ENCODE measurements at regions not wholly inside any gene's neighbourhood (a gene's known extent, or its start where the extent isn't known, plus 50 kb on each side); places are given as distances from the start of the nearest gene placed in this dataset.
"Not testable (repeated sequence)": the region's sequence is repeated elsewhere in the genome, so short reads cannot be mapped to it uniquely, and the experiment has no call there.

GRCh38 chr14:45785240-45785639 is 532.2 kb upstream of the MIS18BP1 start:
- TF ChIP-seq EZH2 (IDR thresholded peaks at IDR 0.05; ENCODE audit: borderline replicate concordance, low read depth, low read length, severe bottlenecking) (no peak), CTCF (IDR thresholded peaks at IDR 0.05; ENCODE audit: borderline replicate concordance, extremely low read depth, low read length, poor library complexity, severe bottlenecking) (no peak)
- Histone ChIP-seq H4K20me1 (ENCODE audit: insufficient read depth, low read length) (no peaks in the 10 kb centered on the region), H3K27ac (ENCODE audit: low read length) (no peak overlapping the region), H3K9me3 (ENCODE audit: insufficient read depth, low read length, severe bottlenecking) (peaks cover 11% of the 10 kb centered on the region), H3K79me2 (ENCODE audit: insufficient read depth, low read length) (no peaks in the 10 kb centered on the region), H2AFZ (ENCODE audit: low read depth, low read length) (no peak overlapping the region), H3K9ac (ENCODE audit: low read depth, low read length) (no peak overlapping the region), H3K27me3 (ENCODE audit: insufficient read depth, low read length, poor library complexity) (no peaks in the 10 kb centered on the region), H3K36me3 (ENCODE audit: insufficient read depth, low read length) (no peaks in the 10 kb centered on the region), H3K4me2 (ENCODE audit: insufficient read depth, low read length) (no peak overlapping the region), H3K4me3 (ENCODE audit: low read depth in 1 of 2, low read length in 2 of 2) (no peak overlapping the region), H3K4me1 (ENCODE audit: insufficient read depth, low read length) (no peaks in the 10 kb centered on the region)
- ATAC-seq (ENCODE audit: insufficient read depth, low read depth): no peak
- no peak for DNase-seq

DNA sequence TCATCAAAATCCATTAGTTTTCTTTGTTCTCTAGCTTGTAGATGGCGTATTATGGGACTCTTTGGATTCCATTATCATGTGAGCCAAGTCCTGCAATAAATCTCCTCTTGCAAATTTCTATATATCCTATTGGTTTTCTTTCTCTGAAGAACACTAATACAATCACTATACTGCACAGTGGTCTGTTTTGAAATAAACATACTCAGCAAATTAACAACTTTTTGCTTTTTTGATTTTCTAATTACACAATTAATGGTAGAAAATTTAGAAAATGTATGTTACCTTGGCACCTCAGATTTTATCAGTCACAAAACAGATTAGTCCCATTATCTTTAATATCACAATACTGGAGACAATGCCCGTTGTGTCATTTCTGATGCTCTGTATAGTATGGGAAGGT is 513.2 kb upstream of the MIS18BP1 start:
- H3K4me2 ChIP-seq (ENCODE audit: insufficient read depth, low read length): no peak overlapping the region
- no peaks in the 10 kb centered on the region for H3K4me1 ChIP-seq (ENCODE audit: insufficient read depth, low read length)
- no peaks in the 10 kb centered on the region for H4K20me1 ChIP-seq (ENCODE audit: insufficient read depth, low read length)
- no peak overlapping the region for H3K27ac ChIP-seq (ENCODE audit: low read length)
- H3K4me3 ChIP-seq (ENCODE audit: low read depth in 1 of 2, low read length in 2 of 2): no peak overlapping the region
- TF ChIP-seq CTCF (IDR thresholded peaks at IDR 0.05; ENCODE audit: borderline replicate concordance, extremely low read depth, low read length, poor library complexity, severe bottlenecking) (no peak), EZH2 (IDR thresholded peaks at IDR 0.05; ENCODE audit: borderline replicate concordance, low read depth, low read length, severe bottlenecking) (no peak)
- no peaks in the 10 kb centered on the region for H3K9me3 ChIP-seq (ENCODE audit: insufficient read depth, low read length, severe bottlenecking)
- ATAC-seq (ENCODE audit: insufficient read depth, low read depth) (no peak), DNase-seq (no peak)
- no peak overlapping the region for H2AFZ ChIP-seq (ENCODE audit: low read depth, low read length)
- H3K9ac ChIP-seq (ENCODE audit: low read depth, low read length): no peak overlapping the region
- H3K36me3 ChIP-seq (ENCODE audit: insufficient read depth, low read length): no peaks in the 10 kb centered on the region
- H3K79me2 ChIP-seq (ENCODE audit: insufficient read depth, low read length): no peaks in the 10 kb centered on the region
- H3K27me3 ChIP-seq (ENCODE audit: insufficient read depth, low read length, poor library complexity): no peaks in the 10 kb centered on the region

DNA sequence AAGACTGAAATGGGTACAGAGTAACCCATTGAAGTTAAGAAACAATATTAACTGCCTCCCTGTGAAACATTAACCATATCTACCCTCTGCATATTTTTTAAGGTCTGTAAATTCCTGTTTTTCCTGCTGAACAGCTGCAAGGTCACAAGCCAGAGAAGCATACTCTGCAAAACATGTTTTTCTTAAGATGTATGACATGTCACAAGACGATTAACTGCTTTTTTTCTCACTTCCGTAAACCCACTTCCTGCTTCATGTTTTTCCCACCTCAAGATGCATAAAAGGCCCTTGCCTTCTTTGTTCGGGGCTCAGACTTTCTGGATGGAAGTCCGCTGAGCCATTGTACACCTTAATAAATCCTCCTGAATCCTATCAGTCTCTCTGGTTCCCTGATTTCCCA is 504.7 kb upstream of the MIS18BP1 start:
- H3K79me2 ChIP-seq (ENCODE audit: insufficient read depth, low read length): no peaks in the 10 kb centered on the region
- ATAC-seq (ENCODE audit: insufficient read depth, low read depth) (no peak), DNase-seq (no peak)
- H3K4me2 ChIP-seq (ENCODE audit: insufficient read depth, low read length): no peak overlapping the region
- no peaks in the 10 kb centered on the region for H4K20me1 ChIP-seq (ENCODE audit: insufficient read depth, low read length)
- no peaks in the 10 kb centered on the region for H3K4me1 ChIP-seq (ENCODE audit: insufficient read depth, low read length)
- no peaks in the 10 kb centered on the region for H3K36me3 ChIP-seq (ENCODE audit: insufficient read depth, low read length)
- no peak overlapping the region for H2AFZ ChIP-seq (ENCODE audit: low read depth, low read length)
- H3K27me3 ChIP-seq (ENCODE audit: insufficient read depth, low read length, poor library complexity): no peaks in the 10 kb centered on the region
- H3K9ac ChIP-seq (ENCODE audit: low read depth, low read length): no peak overlapping the region
- no peak for TF ChIP-seq CTCF (IDR thresholded peaks at IDR 0.05; ENCODE audit: borderline replicate concordance, extremely low read depth, low read length, poor library complexity, severe bottlenecking)
- TF ChIP-seq EZH2 (IDR thresholded peaks at IDR 0.05; ENCODE audit: borderline replicate concordance, low read depth, low read length, severe bottlenecking): no peak
- H3K4me3 ChIP-seq (ENCODE audit: low read depth in 1 of 2, low read length in 2 of 2): no peak overlapping the region
- no peak overlapping the region for H3K27ac ChIP-seq (ENCODE audit: low read length)
- peaks cover 2% of the 10 kb centered on the region for H3K9me3 ChIP-seq (ENCODE audit: insufficient read depth, low read length, severe bottlenecking)

DNA sequence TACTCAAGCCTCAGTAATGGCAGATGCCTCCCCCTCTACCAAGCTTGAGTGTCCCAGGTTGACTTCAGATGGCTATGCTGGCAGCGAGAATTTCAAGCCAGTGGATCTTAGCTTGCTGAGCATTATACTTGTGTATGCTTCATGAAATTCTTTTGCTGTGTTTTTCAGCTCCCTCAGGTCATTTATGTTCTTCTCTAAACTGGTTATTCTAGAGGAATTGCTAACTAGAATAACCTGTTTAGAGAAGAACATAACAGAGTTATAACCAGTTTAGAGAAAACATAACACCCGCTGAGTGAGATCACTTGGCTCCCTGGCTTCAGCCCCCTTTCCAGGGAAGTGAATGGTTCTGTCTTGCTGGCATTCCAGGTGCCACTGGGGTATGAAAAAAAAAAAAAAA is 503.4 kb upstream of the MIS18BP1 start:
- ATAC-seq (ENCODE audit: insufficient read depth, low read depth); H3K79me2 ChIP-seq (ENCODE audit: insufficient read depth, low read length); H2AFZ ChIP-seq (ENCODE audit: low read depth, low read length); DNase-seq; H3K27me3 ChIP-seq (ENCODE audit: insufficient read depth, low read length, poor library complexity); H3K4me3 ChIP-seq (ENCODE audit: low read depth in 1 of 2, low read length in 2 of 2); H3K4me1 ChIP-seq (ENCODE audit: insufficient read depth, low read length); H4K20me1 ChIP-seq (ENCODE audit: insufficient read depth, low read length); H3K4me2 ChIP-seq (ENCODE audit: insufficient read depth, low read length); H3K27ac ChIP-seq (ENCODE audit: low read length); H3K36me3 ChIP-seq (ENCODE audit: insufficient read depth, low read length); H3K9ac ChIP-seq (ENCODE audit: low read depth, low read length); H3K9me3 ChIP-seq (ENCODE audit: insufficient read depth, low read length, severe bottlenecking): not testable (repeated sequence)
